Stimulated activated CD4-positive, alpha-beta T cell treated with anti-CD3 and anti-CD28 coated beads, TNF-alpha, amount 100 ng/mL, for 24 hours (primary cell): ENCODE measurements at regions not wholly inside any gene's neighbourhood (a gene's known extent, or its start where the extent isn't known, plus 50 kb on each side); places are given as distances from the start of the nearest gene placed in this dataset.
"Not testable (repeated sequence)": the region's sequence is repeated elsewhere in the genome, so short reads cannot be mapped to it uniquely, and the experiment has no call there.

ENCODE experiments used
- DNase-seq, 3 experiments: peaks; one replicate each; pipeline ENCODE4 v3.0.0-alpha.2; 2020; ENCODE audit warnings: low read depth in 3 of 3

DNA sequence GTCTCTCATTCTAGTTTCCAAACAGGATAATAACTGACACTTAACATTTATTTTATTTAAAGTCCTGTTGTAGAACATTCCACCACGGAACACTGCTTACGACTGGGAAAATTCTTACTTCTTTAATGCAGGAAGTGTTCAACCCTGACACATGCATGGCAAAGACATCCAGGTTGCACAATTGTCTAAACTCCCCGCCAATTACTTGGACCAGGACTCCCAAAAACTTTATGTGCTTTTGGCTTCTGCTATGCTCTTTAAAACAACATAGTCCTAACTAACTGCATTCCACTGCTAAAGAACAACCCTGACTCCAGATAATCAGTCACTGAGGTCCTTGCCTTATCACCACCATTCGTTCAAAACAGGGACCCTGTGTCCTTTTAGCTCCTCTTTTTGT is 995.8 kb downstream of the LTN1 start:
- DNase-seq = not testable (repeated sequence)

DNA sequence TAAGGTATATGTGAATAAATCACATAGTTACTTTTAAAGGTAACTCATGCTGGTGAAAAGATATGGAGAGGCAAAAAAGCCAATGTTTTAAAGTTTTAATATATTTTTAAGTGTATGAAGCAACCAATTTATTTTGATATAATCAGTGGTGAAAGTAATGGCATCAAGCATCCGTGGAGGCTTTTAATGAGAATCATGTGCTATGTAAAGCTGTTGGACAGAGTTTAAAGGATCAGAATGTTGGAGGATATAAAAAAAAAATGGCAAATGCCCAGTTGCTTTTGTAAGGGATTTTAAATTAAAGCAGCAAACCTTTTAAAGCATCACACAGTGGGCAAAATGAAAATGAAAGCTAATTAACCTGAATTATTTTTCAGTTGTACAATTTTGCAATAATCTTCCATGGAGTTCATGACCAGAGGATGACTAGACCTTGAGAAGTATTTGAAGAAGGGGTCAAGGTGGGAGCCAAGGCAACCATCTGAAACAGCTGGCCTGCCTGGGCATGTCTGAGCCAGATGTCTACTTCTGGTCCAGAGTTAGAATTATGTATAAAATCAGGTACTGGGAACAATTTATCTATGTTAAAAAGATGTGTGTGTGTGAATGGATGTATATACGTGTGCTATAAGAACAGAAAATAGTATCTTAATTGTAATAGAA is 1007.9 kb downstream of the LTN1 start:
- not testable (repeated sequence) for DNase-seq

DNA sequence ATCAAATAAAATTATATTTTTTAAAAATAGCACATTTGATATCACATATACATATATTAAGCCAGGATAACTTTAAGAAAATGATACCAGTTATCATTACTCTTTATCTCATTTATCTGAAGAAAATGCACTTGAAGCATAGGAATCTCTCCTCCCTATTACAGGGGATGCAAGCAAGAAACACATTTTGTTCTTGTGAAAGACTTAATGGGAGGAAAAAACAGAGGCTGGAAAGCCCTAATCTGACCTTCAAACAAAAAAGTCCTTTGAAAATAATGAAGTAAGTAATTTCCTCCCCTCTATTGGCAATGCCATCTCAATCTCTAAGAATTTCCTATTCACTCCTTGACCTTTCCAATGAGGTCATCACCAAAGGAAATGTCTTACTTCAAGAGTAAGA is 1012.6 kb upstream of the ADAMTS5 start:
- DNase-seq = not testable (repeated sequence)

DNA sequence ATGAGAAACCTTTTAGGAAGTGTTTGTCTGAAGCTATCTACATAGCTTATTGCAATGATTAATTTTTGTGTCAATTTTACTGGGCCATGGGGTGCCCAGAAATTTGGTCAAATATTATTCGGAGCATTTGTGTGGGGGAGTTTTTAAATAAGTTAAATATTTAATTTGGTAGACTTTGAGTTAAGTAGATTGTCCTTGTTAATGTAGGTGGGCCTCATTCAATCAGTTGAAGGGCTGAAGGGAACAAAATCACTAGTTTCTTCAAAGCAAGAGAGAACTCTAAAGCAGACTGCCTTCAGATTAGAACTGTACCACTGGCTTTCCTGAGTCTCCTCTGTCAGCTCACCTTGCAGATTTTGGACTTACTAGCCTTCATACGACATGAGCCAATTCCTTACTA is 1008.6 kb upstream of the ADAMTS5 start:
- no peak for DNase-seq

DNA sequence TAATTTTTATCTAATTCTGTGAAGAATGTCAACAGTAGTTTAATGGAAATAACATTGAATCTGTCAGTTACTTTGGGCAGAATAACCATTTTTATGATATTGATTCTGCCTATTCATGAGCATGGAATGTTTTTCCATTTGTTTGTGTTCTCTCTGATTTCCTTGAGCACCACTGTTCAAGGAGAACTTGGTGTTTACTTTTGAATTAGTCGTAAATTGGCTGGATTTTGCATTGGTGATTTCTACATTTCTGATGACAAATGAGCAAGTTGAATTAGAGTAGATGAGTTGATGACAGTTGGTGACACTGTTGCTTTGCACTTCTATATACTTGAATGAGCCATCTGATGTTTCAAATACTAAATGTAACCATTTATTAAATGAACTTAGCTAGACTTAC is 1007.3 kb upstream of the ADAMTS5 start:
- not testable (repeated sequence) for DNase-seq

DNA sequence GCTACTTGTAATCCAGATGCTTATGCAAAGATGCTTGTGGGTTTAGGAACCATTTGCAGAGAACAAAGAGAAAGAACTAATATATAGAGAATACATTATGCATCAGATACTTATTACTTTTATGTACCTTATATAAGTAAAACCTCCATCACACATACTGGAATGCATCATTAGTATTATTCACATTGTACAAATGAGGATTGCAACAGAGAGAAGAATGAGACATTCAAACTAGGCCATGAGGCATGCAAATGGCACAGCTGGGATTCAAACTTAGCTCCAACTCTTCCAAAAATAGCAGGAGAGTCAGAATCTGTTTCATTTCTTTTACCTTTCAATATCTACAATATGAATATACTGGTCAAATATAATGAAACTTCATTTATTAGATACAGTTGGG is 1001.4 kb upstream of the ADAMTS5 start:
- DNase-seq = not testable (repeated sequence)

DNA sequence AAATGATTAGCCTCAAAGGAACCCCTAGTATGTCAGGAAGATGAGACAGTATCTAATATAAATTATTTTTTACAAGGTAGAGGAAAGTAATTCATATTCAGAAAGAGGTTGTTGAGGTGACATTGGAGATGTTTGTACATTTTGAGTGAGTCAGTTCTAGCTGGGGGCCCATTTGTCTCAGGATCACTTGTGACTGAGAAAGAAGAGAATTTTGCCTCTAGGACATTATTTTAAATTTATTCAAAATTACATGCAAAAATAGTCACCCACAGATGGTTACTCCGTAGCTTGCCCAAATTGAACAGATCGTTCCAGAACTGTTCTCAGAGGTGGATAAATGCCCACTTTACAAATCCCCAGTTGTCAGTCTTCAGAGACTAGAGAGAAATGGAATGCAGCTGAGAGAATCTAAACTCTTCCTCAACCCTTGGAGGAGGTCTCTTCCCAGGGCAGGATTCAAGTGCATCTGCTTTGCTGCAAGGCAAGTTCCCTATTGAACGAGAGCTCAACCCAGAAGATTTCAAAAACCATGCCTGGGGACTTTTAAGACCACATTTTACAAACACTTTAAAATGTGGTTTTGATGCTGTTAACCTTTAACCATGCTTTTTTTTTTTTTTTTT is 987.8 kb upstream of the ADAMTS5 start:
- DNase-seq = no peak

DNA sequence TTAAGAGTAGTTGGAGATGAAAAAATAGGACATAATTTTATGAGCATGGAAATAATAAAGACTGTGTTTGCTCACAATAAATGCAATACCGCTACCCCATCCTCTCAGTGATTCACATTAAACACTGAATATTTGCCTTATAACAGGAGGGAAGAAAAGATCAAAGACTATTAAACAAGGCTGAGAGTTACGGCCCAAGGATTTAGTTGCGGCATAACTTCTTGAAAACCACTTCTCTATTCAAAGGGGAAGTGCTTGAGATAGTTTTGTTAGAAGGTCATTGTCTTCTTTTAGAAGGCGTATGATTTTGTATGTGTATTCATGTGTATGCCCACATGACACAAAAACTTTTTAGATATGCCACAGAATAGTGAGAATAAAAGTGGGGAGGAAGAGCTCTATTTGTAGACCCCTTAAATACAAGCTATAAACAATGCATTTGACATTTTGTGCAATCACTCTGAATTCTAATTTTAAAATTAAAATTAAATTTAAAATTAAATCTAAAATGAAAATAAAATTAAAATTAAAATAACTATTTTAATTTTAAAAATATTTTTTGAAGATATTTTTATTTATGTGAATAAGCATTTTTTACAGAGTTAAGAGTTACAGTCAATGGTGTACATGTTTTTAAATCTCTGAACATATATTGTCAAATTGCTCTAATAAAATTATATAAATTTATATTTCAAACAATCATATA is 986.6 kb upstream of the ADAMTS5 start:
- DNase-seq = no peak

DNA sequence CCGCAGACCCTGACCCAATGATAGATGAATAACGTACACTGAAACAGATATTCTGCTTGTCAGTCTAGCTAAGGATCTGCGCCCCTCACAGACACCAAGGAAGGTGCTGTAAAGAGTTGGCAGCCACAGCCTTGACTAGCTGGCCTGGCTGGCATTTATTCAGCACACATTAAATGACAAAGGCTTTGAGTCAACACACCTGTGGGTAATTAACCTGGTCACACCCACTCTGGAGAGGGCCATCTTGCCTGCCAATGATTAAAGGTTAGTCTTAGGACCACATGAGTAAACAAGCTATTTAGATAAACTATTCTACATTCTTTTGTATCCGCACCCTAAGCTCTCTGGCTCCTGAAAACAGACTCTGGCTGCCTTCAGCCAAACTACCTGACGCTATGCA is 982.2 kb upstream of the ADAMTS5 start:
- not testable (repeated sequence) for DNase-seq

DNA sequence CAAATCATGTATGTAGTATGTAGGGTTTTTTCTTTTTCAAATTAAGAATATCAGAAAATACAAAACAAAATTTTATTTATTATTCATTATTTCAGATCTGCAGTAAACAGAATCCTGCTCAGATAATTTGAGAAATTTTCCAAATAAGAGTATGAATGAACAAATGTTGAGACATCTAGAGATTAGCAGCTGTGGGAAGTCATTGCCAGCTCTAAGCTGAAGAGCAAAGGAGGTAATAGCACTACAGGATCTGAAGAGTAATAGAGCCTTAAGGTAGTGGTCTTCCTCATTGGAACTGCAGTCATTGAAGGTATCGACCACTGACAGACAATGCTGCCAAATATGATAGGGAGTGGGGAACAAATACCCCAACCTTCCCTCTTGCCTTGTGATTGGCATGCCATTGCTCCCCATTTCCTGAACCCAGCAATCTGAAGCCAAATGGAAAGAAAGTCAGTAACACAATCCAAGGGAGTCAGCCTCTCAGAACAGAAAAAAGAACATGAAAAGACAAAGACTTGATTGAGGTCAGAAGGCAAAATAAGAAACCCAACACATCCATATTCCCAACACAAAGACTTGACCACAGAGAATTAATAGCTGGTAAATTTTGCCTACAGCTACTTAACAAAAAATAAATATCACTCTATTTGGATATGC is 963.4 kb upstream of the ADAMTS5 start:
- not testable (repeated sequence) for DNase-seq

DNA sequence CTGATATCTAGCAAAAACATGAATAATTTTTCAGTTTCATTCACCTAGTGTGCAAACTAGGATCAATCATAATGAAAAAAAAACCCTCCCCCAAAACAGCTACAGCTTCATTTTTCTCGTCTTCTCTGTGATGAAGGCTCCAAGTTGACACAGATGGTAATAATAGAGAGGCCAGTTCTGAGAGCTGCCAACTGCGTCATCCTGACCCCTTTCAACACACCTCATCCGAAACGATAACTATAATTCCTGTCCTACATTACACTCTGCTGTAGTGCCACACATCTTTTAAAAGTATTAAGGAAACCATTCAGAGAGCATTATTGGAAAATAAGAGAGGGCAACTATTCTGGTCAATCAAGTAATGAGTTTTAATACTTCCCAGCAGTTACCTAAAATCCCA is 962.3 kb upstream of the ADAMTS5 start:
- DNase-seq = not testable (repeated sequence)

DNA sequence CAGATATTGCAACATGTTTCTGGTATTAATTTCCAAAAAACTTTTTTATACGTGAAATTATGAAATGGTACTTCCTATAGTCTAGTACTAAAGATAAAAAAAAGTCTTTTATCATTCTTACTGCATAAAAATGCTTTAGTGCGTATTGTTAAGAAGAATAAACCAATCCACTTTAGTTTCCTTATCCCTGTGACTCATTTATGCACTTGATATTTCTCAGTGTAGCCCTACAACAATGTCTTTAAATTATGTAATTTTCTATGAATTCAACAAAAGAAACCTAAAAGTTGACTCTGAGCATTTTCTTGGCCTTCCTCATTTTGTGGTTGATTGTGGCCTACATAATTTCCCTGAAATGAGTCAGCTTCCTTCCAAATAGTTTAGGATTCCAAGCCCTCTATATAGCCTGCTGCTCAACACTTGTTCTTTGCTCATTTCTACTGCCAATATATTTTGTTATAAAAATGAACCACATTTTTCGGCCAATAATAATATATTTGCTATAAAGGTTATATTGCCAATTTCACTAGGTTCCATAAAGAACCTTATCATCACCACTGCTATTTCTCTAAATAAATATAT is 961.7 kb upstream of the ADAMTS5 start:
- DNase-seq = not testable (repeated sequence)

DNA sequence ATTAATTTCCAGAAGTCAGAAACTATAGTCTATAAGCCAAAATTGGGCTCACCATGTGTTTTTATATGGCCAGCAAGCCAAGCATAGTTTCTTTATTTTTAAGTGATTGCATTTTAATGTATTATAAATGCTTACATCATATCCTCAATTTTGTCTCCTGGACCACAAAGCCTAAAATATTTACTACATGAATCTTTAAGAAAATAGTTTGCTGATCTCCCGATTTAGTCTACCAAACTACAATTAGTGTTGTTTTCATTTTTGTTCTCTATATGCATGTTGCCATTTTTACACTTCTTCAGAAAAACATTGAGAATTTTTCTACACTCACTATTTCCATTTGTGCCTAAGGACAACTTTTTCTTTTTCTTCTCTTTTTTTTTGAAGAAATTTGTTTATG is 954.5 kb upstream of the ADAMTS5 start:
- not testable (repeated sequence) for DNase-seq

DNA sequence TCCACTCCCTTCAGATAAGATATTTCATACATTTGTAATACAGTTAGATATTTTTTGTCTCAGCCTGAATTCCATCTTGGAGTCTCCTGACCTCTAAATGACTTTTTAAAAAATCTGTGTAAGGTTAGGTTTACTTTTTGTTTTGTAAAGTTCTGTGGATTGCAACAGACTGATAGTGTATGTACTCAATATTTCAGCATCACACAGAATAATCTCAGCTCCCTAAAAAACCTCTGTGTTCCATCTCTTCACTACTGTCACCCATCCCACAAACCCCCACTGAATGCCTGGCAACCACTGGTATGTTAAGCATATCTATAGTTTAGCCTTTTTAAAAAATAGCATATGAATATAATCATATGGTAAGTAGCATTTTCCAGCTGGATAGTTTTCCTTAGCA is 951.1 kb upstream of the ADAMTS5 start:
- not testable (repeated sequence) for DNase-seq

DNA sequence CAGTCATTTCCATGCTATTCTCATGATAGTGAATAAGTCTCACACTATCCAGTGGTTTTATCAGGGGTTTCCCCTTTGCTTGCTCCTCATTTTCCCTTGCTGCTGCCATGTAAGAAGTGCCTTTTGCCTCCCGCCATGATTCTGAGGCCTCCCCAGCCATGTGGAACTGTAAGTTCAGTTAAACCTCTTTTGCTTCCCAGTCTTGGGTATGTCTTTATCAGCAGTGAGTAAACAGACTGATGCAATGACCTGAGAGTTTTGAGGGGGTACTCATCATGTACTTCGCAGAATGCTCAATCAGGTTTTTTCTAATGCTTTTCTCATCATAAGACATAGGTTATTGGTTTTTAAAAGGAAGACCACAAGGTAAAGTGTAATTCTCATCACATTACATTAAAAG is 949.4 kb upstream of the ADAMTS5 start:
- not testable (repeated sequence) for DNase-seq

DNA sequence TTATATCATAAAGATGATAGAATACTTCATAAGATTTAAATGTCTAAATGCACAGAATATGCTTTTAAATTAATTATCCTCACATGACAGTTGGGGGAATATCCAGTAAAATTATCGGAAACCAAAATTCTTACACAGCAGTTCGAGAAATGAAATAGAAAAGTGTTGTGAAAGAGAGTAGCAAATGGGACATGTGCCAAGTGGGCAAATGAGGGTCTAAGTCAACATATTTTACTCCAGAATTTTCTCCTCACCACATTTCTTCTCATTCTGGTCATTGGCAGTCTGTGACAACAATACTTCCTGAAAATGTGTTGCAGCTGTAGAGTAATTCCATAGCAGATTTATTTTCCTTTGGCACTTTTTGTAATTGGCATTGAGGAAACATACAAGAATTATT is 945.2 kb upstream of the ADAMTS5 start:
- DNase-seq = not testable (repeated sequence)

DNA sequence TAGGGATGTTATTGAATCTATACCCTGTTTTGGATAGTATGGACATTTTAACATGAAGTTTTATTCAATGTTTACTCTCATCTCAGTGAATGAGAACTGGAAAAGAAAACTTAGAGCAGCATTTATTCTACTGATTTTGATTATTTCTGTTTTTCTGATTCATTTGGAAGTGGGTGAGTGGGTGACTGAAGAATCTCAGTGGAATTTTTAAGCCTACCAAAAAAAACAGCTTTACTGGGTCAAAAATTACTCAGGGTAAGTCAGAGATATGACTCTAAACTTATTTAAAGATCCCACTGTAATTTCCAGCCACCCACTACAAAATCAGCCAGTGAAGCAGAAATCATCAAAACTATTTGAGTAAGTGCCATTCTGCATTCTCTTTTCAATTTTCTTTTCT is 942.6 kb upstream of the ADAMTS5 start:
- not testable (repeated sequence) for DNase-seq

DNA sequence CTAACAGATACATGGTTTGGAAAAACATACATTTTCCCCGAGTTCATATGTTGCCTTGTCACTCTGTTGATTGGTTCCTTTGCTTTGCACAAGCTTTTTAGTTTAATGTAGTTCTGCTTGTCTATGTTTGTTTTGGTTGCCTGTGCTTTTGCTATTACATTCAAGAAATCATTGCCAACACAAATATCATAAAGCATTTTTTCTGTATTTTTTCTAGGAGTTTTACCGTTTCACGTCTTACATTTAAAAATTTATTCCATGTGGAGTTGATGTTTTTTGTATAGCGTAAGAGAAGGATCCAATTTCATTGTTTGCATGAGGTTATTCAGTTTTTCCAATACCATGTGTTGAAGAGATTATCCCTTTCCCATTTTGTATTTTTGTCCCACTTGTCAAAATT is 941.9 kb upstream of the ADAMTS5 start:
- DNase-seq = not testable (repeated sequence)

DNA sequence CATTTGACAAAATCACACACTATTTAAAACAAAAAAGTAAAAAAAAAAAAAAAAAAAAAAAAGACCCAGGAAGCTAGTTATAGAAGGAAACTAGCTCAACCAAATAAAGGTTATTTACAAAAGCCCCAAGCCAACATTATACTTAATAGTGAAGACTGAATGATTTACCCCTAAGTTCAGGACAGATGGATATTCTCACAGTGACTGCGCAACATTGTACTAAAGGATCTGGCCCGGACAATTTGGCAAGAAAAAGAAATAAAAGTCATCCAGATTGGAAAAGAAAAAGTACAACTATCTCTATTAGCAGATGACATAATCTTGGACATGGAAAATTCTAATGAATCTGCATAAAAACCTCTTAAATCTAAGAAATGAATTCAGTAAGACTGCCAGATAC is 936.0 kb upstream of the ADAMTS5 start:
- not testable (repeated sequence) for DNase-seq

DNA sequence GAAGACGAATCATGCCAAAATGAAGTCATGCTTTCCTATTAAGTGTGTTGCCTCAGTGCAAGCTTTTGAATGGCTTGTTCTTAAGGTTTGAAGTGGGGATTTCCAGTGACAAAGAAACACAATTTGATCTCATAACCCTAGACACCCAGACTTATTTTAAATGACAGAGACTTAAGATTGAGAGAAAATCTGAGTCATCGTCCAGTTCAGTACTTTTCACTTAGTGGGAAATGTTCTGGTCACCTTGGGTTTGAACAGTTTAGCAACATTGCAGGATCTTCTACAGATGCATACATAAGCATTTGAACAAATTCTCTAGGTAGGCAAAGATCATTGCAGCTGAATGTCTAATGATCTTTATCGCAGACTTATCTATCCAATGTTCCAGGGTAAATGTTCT is 926.7 kb upstream of the ADAMTS5 start:
- DNase-seq = not testable (repeated sequence)

DNA sequence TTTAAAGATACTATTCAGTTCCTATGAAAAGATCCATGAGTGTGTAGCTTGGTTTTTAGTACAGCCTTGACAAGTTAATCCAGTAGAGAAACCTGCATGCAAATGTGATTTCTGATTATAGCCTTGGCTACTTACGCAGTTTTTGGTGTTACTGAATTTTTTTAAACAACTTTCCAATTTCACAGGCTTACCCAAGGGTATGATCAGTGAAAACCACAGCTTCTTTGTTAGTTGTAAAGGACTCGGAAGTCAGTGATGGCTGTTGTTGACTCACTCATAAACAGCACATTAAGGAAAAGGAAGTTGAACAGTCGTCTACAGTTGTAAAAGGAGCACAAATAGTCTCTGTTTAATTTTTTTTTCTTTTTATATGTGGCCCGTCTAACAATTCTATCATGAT is 924.6 kb upstream of the ADAMTS5 start:
- not testable (repeated sequence) for DNase-seq
